ENCODE measurements at regions not wholly inside any gene's neighbourhood (a gene's known extent, or its start where the extent isn't known, plus 50 kb on each side); places are given as distances from the start of the nearest gene placed in this dataset.
A peak's percentile ranks its signal among the peaks of the same experiment; 100 is the strongest.

DNA sequence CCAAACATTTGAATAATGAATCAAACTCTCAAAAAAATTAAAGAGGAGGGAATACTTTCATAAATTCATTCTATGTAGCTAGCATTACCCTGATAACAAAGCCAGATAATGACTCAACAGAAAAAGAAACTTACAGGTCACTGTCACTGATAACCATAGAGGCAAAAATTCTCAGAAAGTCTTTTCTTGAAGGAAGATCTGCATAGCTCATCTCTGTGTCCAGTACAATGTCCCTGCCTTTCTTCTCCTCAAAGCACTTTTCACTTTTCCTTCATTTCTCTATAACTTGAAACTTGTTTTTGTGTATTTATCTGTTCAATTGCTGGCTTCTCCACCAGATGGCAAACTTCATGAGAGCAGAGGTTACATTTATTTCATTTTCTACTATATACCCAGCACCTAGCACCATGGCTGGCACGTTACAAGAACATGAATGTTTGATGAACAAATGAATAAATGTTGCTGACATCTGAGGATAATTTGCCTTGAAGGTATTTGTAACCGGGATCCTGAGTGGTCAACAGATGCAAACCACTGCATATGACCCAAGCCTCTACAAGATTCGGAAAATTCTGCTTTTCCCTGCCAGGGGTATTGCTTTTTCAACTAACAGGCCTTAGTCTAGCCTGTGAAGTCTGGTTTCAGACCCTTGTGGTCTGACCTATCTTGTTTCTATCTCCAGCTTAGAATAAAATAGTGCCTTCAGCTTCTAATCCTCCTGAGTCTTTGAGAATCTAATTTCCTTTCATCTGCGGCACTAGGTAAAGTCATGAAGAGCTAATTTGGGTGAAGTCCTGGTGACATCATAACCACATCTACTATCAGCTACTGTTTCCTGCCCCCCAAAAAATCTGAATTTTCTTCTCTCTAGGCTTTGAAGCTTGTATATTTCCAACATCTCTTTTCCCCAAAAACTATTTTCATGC, 52.5 kb upstream of the ANTXR2 start:
- no peaks in the 10 kb centered on the region for H3K9me2 ChIP-seq (replicated peaks; ENCODE audit: low read length)
- H3F3A ChIP-seq (ENCODE audit: low read length, unreplicated experiment): no peaks in the 10 kb centered on the region
- intact Hi-C loops (cut with micrococcal nuclease): loop anchor here (1.0 kb wide), 1 partner anchor 59 kb away; no protein-coding TSS in a partner anchor
- CTCF ChIA-PET: interaction anchor here (0.5 to 0.9 kb wide), 2 partner anchors 17 to 58 kb away, joined by 3 read pairs; no protein-coding TSS in a partner anchor
- 0 out of 2 replicates have a peak overlapping the region, but pooled peaks have one; percentile 17 for H3K4me2 ChIP-seq (ENCODE audit: low read length)
- POLR2A ChIA-PET (ENCODE audit: unreplicated experiment): interaction anchor here (0.6 to 0.7 kb wide), 2 partner anchors 28 to 64 kb away, joined by 5 to 9 read pairs; no protein-coding TSS in a partner anchor
- H3K36me3 ChIP-seq (ENCODE audit: low read depth, low read length): no peaks in the 10 kb centered on the region
- no peaks in the 10 kb centered on the region for H3K9me3 ChIP-seq (ENCODE audit: low read length)
- H3K27me3 ChIP-seq (ENCODE audit: low read length): no peaks in the 10 kb centered on the region
- DNase-seq (peak; percentile 48), ATAC-seq (peak; percentile 41)
- no peak for TF ChIP-seq EZH2 (IDR thresholded peaks at IDR 0.05; ENCODE audit: low read length, unreplicated experiment)
- no peak for TF ChIP-seq EZH2phosphoT487 (IDR thresholded peaks at IDR 0.05; ENCODE audit: borderline replicate concordance, low read length)
- TF ChIP-seq, protein P1, sequence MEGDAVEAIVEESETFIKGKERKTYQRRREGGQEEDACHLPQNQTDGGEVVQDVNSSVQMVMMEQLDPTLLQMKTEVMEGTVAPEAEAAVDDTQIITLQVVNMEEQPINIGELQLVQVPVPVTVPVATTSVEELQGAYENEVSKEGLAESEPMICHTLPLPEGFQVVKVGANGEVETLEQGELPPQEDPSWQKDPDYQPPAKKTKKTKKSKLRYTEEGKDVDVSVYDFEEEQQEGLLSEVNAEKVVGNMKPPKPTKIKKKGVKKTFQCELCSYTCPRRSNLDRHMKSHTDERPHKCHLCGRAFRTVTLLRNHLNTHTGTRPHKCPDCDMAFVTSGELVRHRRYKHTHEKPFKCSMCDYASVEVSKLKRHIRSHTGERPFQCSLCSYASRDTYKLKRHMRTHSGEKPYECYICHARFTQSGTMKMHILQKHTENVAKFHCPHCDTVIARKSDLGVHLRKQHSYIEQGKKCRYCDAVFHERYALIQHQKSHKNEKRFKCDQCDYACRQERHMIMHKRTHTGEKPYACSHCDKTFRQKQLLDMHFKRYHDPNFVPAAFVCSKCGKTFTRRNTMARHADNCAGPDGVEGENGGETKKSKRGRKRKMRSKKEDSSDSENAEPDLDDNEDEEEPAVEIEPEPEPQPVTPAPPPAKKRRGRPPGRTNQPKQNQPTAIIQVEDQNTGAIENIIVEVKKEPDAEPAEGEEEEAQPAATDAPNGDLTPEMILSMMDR (conservative IDR thresholded peaks at IDR 0.05; ENCODE audit: low read depth, low read length): peak; percentile 68
- H2AFZ ChIP-seq (ENCODE audit: low read length): 0 out of 2 replicates have a peak overlapping the region, but pooled peaks have one; percentile 1
- H4K20me1 ChIP-seq (ENCODE audit: low read length): no peaks in the 10 kb centered on the region
- H3K4me1 ChIP-seq (ENCODE audit: insufficient read depth, low read length): peaks cover 42% of the 10 kb centered on the region
- no peak overlapping the region for H3K4me3 ChIP-seq (ENCODE audit: low read length)
- peak overlapping the region; percentile 60; the same call in 1 of the 2 replicates for H3K9ac ChIP-seq (ENCODE audit: low read length)
- no TSS peak for BruUV-seq (replicated peaks)
- no peaks in the 10 kb centered on the region for H3K79me2 ChIP-seq (ENCODE audit: low read length)
- H3K27ac ChIP-seq (ENCODE audit: low read length): peak overlapping the region; percentile 85

DNA sequence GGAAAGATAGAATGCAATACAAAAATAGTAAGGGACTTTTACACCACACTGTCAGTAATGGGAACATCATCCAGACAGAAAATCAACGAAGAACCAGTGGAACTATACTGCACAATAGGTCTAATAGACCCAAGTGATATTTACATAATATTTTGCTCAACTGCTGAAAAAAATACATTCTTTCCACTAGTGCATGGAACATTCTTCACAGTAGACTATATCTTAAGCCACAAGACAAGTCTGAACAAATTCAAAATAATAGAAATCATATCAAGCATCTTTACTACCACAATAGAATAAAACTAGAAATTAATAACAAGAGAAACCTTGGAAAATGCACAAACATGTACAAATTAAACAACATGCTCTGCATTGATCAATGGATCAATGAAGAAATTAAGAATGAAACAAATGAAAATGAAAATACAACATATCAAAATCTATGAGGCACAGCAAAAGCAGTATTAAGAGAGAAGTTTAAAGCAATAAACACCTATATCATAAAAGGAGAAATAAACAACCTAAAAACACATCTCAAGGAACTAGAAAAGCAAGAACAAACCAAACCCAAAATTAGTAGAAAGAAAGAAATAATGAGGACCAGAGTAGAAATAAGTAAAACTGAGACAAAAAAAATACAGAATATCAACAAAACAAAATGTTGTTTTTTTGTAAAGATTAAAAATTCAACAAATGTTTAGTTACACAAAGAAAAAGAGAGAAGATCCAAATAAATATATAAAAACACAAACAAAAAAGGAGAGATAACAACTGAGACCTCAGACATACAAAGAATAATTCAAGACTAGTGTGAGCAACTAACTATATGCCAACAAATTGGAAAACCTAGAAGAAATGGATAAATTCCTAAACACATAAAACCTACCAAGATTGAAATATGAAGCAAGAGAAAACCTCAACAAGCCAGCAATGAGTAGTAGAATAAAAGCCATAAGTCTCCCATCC, 51.5 kb upstream of the ANTXR2 start:
- Histone ChIP-seq H3K9ac (ENCODE audit: low read length) (peak overlapping the region; percentile 60; the same call in 1 of the 2 replicates), H3K36me3 (ENCODE audit: low read depth, low read length) (no peaks in the 10 kb centered on the region), H3K27ac (ENCODE audit: low read length) (no peak overlapping the region; the same call in 1 of the 2 replicates), H3K4me1 (ENCODE audit: insufficient read depth, low read length) (peaks cover 41% of the 10 kb centered on the region), H3K9me2 (replicated peaks; ENCODE audit: low read length) (no peaks in the 10 kb centered on the region), H4K20me1 (ENCODE audit: low read length) (no peaks in the 10 kb centered on the region), H2AFZ (ENCODE audit: low read length) (0 out of 2 replicates have a peak overlapping the region, but pooled peaks have one; percentile 1), H3F3A (ENCODE audit: low read length, unreplicated experiment) (no peaks in the 10 kb centered on the region), H3K9me3 (ENCODE audit: low read length) (no peaks in the 10 kb centered on the region), H3K4me2 (ENCODE audit: low read length) (0 out of 2 replicates have a peak overlapping the region, but pooled peaks have one; percentile 1), H3K27me3 (ENCODE audit: low read length) (no peaks in the 10 kb centered on the region), H3K79me2 (ENCODE audit: low read length) (no peaks in the 10 kb centered on the region), H3K4me3 (ENCODE audit: low read length) (no peak overlapping the region)
- no peak for ATAC-seq
- intact Hi-C loops (cut with micrococcal nuclease): loop anchor here (1.0 kb wide), 1 partner anchor 60 kb away; no protein-coding TSS in a partner anchor
- TF ChIP-seq EZH2 (IDR thresholded peaks at IDR 0.05; ENCODE audit: low read length, unreplicated experiment): no peak
- TF ChIP-seq, protein P1 (conservative IDR thresholded peaks at IDR 0.05; ENCODE audit: low read depth, low read length): no peak
- TF ChIP-seq EZH2phosphoT487 (IDR thresholded peaks at IDR 0.05; ENCODE audit: borderline replicate concordance, low read length): no peak
- no peak for DNase-seq
- CTCF ChIA-PET: no interaction called here
- TSS peak; percentile 23 for BruUV-seq (replicated peaks)
- POLR2A ChIA-PET (ENCODE audit: unreplicated experiment): interaction anchor here (0.6 to 0.7 kb wide), 2 partner anchors 27 to 65 kb away, joined by 5 to 9 read pairs; no protein-coding TSS in a partner anchor

All from PC-3 (cell line).